ENCODE measurements at regions not wholly inside any gene's neighbourhood (a gene's known extent, or its start where the extent isn't known, plus 50 kb on each side); places are given as distances from the start of the nearest gene placed in this dataset.

- H3K4me3 ChIP-seq (ENCODE audit: low read length) = peak overlapping the region; percentile 54
- H3K36me3 ChIP-seq (ENCODE audit: insufficient read depth, low read depth, low read length) = no peaks in the 10 kb centered on the region
- H3K9ac ChIP-seq (ENCODE audit: low read depth, low read length) = no peak overlapping the region
- no peaks in the 10 kb centered on the region; the same call in 1 of the 2 replicates for H3K27me3 ChIP-seq (ENCODE audit: insufficient read depth, low read length)
- no peaks in the 10 kb centered on the region for H3K9me3 ChIP-seq (ENCODE audit: insufficient read depth, low read depth, low read length)
- no peak overlapping the region for H3K27ac ChIP-seq (ENCODE audit: low read length)
- no peaks in the 10 kb centered on the region for H3K4me1 ChIP-seq (ENCODE audit: insufficient read depth, low read length)
These were observed 163.6 kb downstream of the FBXO8 start for GRCh38 chr4:174119830-174120229.

GRCh38 chr4:174119051-174119450 lies 164.4 kb downstream of the FBXO8 start:
- Histone ChIP-seq H3K27ac (ENCODE audit: low read length) (no peak overlapping the region), H3K9ac (ENCODE audit: low read depth, low read length) (no peak overlapping the region), H3K27me3 (ENCODE audit: insufficient read depth, low read length) (no peaks in the 10 kb centered on the region; the same call in 1 of the 2 replicates), H3K9me3 (ENCODE audit: insufficient read depth, low read depth, low read length) (no peaks in the 10 kb centered on the region), H3K36me3 (ENCODE audit: insufficient read depth, low read depth, low read length) (no peaks in the 10 kb centered on the region), H3K4me3 (ENCODE audit: low read length) (no peak overlapping the region), H3K4me1 (ENCODE audit: insufficient read depth, low read length) (no peaks in the 10 kb centered on the region)

GRCh38 chr4:174118171-174118570 lies 165.3 kb downstream of the FBXO8 start:
- H3K9ac ChIP-seq (ENCODE audit: low read depth, low read length) = no peak overlapping the region
- no peaks in the 10 kb centered on the region for H3K4me1 ChIP-seq (ENCODE audit: insufficient read depth, low read length)
- no peaks in the 10 kb centered on the region for H3K36me3 ChIP-seq (ENCODE audit: insufficient read depth, low read depth, low read length)
- H3K4me3 ChIP-seq (ENCODE audit: low read length) = no peak overlapping the region
- no peaks in the 10 kb centered on the region for H3K9me3 ChIP-seq (ENCODE audit: insufficient read depth, low read depth, low read length)
- H3K27me3 ChIP-seq (ENCODE audit: insufficient read depth, low read length) = no peaks in the 10 kb centered on the region
- no peak overlapping the region for H3K27ac ChIP-seq (ENCODE audit: low read length)

GRCh38 chr4:174117445-174117844 lies 166.0 kb downstream of the FBXO8 start:
- no peak overlapping the region for H3K4me3 ChIP-seq (ENCODE audit: low read length)
- H3K36me3 ChIP-seq (ENCODE audit: insufficient read depth, low read depth, low read length) = no peaks in the 10 kb centered on the region
- no peak overlapping the region for H3K9ac ChIP-seq (ENCODE audit: low read depth, low read length)
- no peaks in the 10 kb centered on the region for H3K27me3 ChIP-seq (ENCODE audit: insufficient read depth, low read length)
- no peak overlapping the region for H3K27ac ChIP-seq (ENCODE audit: low read length)
- H3K9me3 ChIP-seq (ENCODE audit: insufficient read depth, low read depth, low read length) = no peaks in the 10 kb centered on the region
- H3K4me1 ChIP-seq (ENCODE audit: insufficient read depth, low read length) = no peaks in the 10 kb centered on the region

GRCh38 chr4:174116021-174116420 lies 167.4 kb downstream of the FBXO8 start:
- no peaks in the 10 kb centered on the region for H3K9me3 ChIP-seq (ENCODE audit: insufficient read depth, low read depth, low read length)
- H3K4me3 ChIP-seq (ENCODE audit: low read length) = no peak overlapping the region
- H3K9ac ChIP-seq (ENCODE audit: low read depth, low read length) = no peak overlapping the region
- H3K27me3 ChIP-seq (ENCODE audit: insufficient read depth, low read length) = no peaks in the 10 kb centered on the region
- H3K27ac ChIP-seq (ENCODE audit: low read length) = no peak overlapping the region
- H3K4me1 ChIP-seq (ENCODE audit: insufficient read depth, low read length) = no peaks in the 10 kb centered on the region
- H3K36me3 ChIP-seq (ENCODE audit: insufficient read depth, low read depth, low read length) = no peaks in the 10 kb centered on the region

- no peak overlapping the region for H3K27ac ChIP-seq (ENCODE audit: low read length)
- no peaks in the 10 kb centered on the region for H3K27me3 ChIP-seq (ENCODE audit: insufficient read depth, low read length)
- H3K9ac ChIP-seq (ENCODE audit: low read depth, low read length) = no peak overlapping the region
- no peaks in the 10 kb centered on the region for H3K9me3 ChIP-seq (ENCODE audit: insufficient read depth, low read depth, low read length)
- H3K36me3 ChIP-seq (ENCODE audit: insufficient read depth, low read depth, low read length) = no peaks in the 10 kb centered on the region
- peaks cover 3% of the 10 kb centered on the region; the same call in 1 of the 2 replicates for H3K4me1 ChIP-seq (ENCODE audit: insufficient read depth, low read length)
- no peak overlapping the region for H3K4me3 ChIP-seq (ENCODE audit: low read length)
These were observed 172.0 kb downstream of the FBXO8 start for GRCh38 chr4:174111422-174111821.

GRCh38 chr4:174110180-174110579 lies 173.3 kb downstream of the FBXO8 start:
- Histone ChIP-seq H3K4me1 (ENCODE audit: insufficient read depth, low read length) (peaks cover 3% of the 10 kb centered on the region; the same call in 1 of the 2 replicates), H3K4me3 (ENCODE audit: low read length) (no peak overlapping the region), H3K27me3 (ENCODE audit: insufficient read depth, low read length) (no peaks in the 10 kb centered on the region)

GRCh38 chr4:174107746-174108354 lies 175.6 kb downstream of the FBXO8 start:
- H3K4me3 ChIP-seq (ENCODE audit: low read length) = no peak overlapping the region
- peaks cover 3% of the 10 kb centered on the region; the same call in 1 of the 2 replicates for H3K4me1 ChIP-seq (ENCODE audit: insufficient read depth, low read length)
- H3K27ac ChIP-seq (ENCODE audit: low read length) = no peak overlapping the region
- no peaks in the 10 kb centered on the region for H3K36me3 ChIP-seq (ENCODE audit: insufficient read depth, low read depth, low read length)
- H3K9me3 ChIP-seq (ENCODE audit: insufficient read depth, low read depth, low read length) = no peaks in the 10 kb centered on the region
- H3K9ac ChIP-seq (ENCODE audit: low read depth, low read length) = no peak overlapping the region
- no peaks in the 10 kb centered on the region for H3K27me3 ChIP-seq (ENCODE audit: insufficient read depth, low read length)

More at GRCh38 chr4:174110180-174110579, 173.3 kb downstream of the FBXO8 start:
- no peak overlapping the region for H3K9ac ChIP-seq (ENCODE audit: low read depth, low read length)
- no peaks in the 10 kb centered on the region for H3K36me3 ChIP-seq (ENCODE audit: insufficient read depth, low read depth, low read length)
- no peak overlapping the region for H3K27ac ChIP-seq (ENCODE audit: low read length)
- no peaks in the 10 kb centered on the region for H3K9me3 ChIP-seq (ENCODE audit: insufficient read depth, low read depth, low read length)

- Histone ChIP-seq H3K9ac (ENCODE audit: low read depth, low read length) (no peak overlapping the region), H3K4me3 (ENCODE audit: low read length) (no peak overlapping the region), H3K27me3 (ENCODE audit: insufficient read depth, low read length) (no peaks in the 10 kb centered on the region), H3K27ac (ENCODE audit: low read length) (no peak overlapping the region), H3K9me3 (ENCODE audit: insufficient read depth, low read depth, low read length) (no peaks in the 10 kb centered on the region), H3K36me3 (ENCODE audit: insufficient read depth, low read depth, low read length) (no peaks in the 10 kb centered on the region), H3K4me1 (ENCODE audit: insufficient read depth, low read length) (peaks cover 3% of the 10 kb centered on the region; the same call in 1 of the 2 replicates)
These were observed 178.3 kb downstream of the FBXO8 start for GRCh38 chr4:174105202-174105601.

GRCh38 chr4:174100910-174101309 lies 182.6 kb downstream of the FBXO8 start:
- no peak overlapping the region for H3K27ac ChIP-seq (ENCODE audit: low read length)
- H3K4me3 ChIP-seq (ENCODE audit: low read length) = no peak overlapping the region
- H3K36me3 ChIP-seq (ENCODE audit: insufficient read depth, low read depth, low read length) = no peaks in the 10 kb centered on the region
- no peak overlapping the region for H3K9ac ChIP-seq (ENCODE audit: low read depth, low read length)
- no peaks in the 10 kb centered on the region for H3K27me3 ChIP-seq (ENCODE audit: insufficient read depth, low read length)
- no peaks in the 10 kb centered on the region for H3K9me3 ChIP-seq (ENCODE audit: insufficient read depth, low read depth, low read length)
- H3K4me1 ChIP-seq (ENCODE audit: insufficient read depth, low read length) = no peaks in the 10 kb centered on the region

GRCh38 chr4:174099712-174100111 lies 183.8 kb downstream of the FBXO8 start:
- no peaks in the 10 kb centered on the region for H3K27me3 ChIP-seq (ENCODE audit: insufficient read depth, low read length)
- no peak overlapping the region for H3K27ac ChIP-seq (ENCODE audit: low read length)
- no peaks in the 10 kb centered on the region for H3K36me3 ChIP-seq (ENCODE audit: insufficient read depth, low read depth, low read length)
- no peak overlapping the region for H3K4me3 ChIP-seq (ENCODE audit: low read length)
- no peak overlapping the region for H3K9ac ChIP-seq (ENCODE audit: low read depth, low read length)
- no peaks in the 10 kb centered on the region for H3K4me1 ChIP-seq (ENCODE audit: insufficient read depth, low read length)
- no peaks in the 10 kb centered on the region for H3K9me3 ChIP-seq (ENCODE audit: insufficient read depth, low read depth, low read length)

- Histone ChIP-seq H3K9ac (ENCODE audit: low read depth, low read length) (no peak overlapping the region), H3K4me1 (ENCODE audit: insufficient read depth, low read length) (no peaks in the 10 kb centered on the region), H3K27me3 (ENCODE audit: insufficient read depth, low read length) (no peaks in the 10 kb centered on the region), H3K4me3 (ENCODE audit: low read length) (no peak overlapping the region), H3K9me3 (ENCODE audit: insufficient read depth, low read depth, low read length) (no peaks in the 10 kb centered on the region), H3K27ac (ENCODE audit: low read length) (no peak overlapping the region), H3K36me3 (ENCODE audit: insufficient read depth, low read depth, low read length) (no peaks in the 10 kb centered on the region)
These were observed 186.5 kb downstream of the FBXO8 start for GRCh38 chr4:174096999-174097398.
